IgD-negative memory B cell (primary cell): ENCODE measurements at regions not wholly inside any gene's neighbourhood (a gene's known extent, or its start where the extent isn't known, plus 50 kb on each side); places are given as distances from the start of the nearest gene placed in this dataset.

Experiments used
- H3K27ac Mint-ChIP-seq, 3 donors: one replicate each; pipeline ENCODE4 v1.8.0; 2020 to 2022; ENCODE audit warnings: mild to moderate bottlenecking in 3 of 3, mixed read lengths in 3 of 3, moderate library complexity in 1 of 3
- H3K27me3 Mint-ChIP-seq: one replicate; pipeline ENCODE4 v1.8.0; 2021; ENCODE audit warnings: mixed read lengths
- H3K36me3 Mint-ChIP-seq: one replicate; pipeline ENCODE4 v1.8.0; 2020; ENCODE audit warnings: mild to moderate bottlenecking, mixed read lengths
- H3K4me1 Mint-ChIP-seq, 3 donors: one replicate each; pipeline ENCODE4 v1.8.0; 2020 to 2022; ENCODE audit warnings: mixed read lengths in 3 of 3, mild to moderate bottlenecking in 1 of 3
- H3K4me3 Mint-ChIP-seq, 4 donors: one replicate each; pipeline ENCODE4 v1.8.0; 2020 to 2022; ENCODE audit warnings: mild to moderate bottlenecking in 4 of 4, mixed read lengths in 4 of 4, moderate library complexity in 3 of 4
- H3K9me3 Mint-ChIP-seq, 3 donors: one replicate each; pipeline ENCODE4 v1.8.0; 2020 to 2021; ENCODE audit warnings: mixed read lengths in 3 of 3, mild to moderate bottlenecking in 1 of 3

DNA sequence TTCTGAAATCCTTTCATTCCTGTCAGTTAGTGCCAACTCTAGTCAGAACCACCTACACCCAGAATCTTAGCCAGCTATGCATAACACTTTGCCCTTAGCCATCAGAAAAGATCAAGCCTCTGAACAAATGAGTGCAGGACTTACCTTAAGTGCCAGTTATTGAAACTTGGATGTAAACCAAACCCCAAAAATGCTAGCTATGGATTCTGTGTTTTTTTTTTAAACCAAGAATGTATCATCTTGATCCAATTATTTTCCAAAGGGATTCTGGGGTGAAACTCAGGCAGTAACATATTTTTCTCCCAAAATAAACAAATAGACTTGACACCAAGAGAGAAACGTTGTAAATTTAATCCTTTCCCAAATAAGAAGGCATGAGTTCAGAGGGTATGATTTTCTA lies 538.6 kb upstream of the ADAMTS5 start:
- peaks cover 0 to 14% (median 0%) of the 10 kb centered on the region in 3 donors for H3K9me3 Mint-ChIP-seq

DNA sequence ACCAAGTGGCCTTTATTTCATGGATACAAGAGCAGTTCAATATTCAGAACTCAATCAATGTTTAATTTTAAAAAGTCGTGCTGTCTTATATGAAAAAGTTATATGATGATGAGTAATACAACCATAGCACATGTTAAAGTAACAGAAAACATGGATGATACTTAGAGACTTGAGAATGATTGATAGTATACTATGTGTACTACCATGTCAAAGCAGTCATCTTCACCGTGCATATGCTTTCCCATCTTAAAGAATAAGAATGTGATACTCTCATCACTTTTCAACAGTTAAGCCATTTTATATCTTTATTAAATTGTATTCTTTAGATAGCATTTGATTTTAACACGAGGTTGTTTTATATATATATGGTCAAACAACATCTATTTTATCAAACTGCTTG lies 535.9 kb upstream of the ADAMTS5 start:
- Mint-ChIP-seq H3K27ac (no peak overlapping the region), H3K36me3 (no peaks in the 10 kb centered on the region), H3K27me3 (no peaks in the 10 kb centered on the region), H3K4me1 (no peaks in the 10 kb centered on the region), H3K9me3 (peaks cover 0 to 15% (median 0%) of the 10 kb centered on the region in 3 donors), H3K4me3 (no peak overlapping the region)

More for the DNA sequence above, 538.6 kb upstream of the ADAMTS5 start:
- no peaks in the 10 kb centered on the region for H3K27me3 Mint-ChIP-seq
- no peaks in the 10 kb centered on the region for H3K36me3 Mint-ChIP-seq
- H3K4me1 Mint-ChIP-seq, result no peaks in the 10 kb centered on the region
- no peak overlapping the region for H3K4me3 Mint-ChIP-seq
- no peak overlapping the region for H3K27ac Mint-ChIP-seq

DNA sequence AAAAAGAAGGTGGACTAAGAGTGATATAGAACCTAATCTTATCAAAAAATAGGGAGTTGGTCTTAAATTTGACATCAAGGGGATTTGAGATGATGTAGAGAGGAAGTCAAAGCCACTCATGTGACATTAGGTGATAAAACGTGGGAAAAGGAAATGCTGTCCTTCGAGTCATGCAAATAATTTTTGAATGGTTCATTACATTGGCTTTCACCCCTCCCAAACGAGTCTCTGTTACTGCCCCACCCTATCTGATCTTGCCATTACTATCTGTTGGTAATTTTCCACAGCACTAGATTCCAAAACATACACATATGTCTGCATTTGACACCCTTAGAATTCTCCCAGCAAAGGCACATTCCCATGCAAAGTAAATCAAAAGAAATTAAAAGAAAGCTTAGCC lies 531.1 kb upstream of the ADAMTS5 start:
- Mint-ChIP-seq H3K27ac (no peak overlapping the region), H3K4me3 (no peak overlapping the region), H3K9me3 (peaks cover 0 to 10% (median 0%) of the 10 kb centered on the region in 3 donors), H3K36me3 (no peaks in the 10 kb centered on the region), H3K27me3 (no peaks in the 10 kb centered on the region), H3K4me1 (no peaks in the 10 kb centered on the region)

DNA sequence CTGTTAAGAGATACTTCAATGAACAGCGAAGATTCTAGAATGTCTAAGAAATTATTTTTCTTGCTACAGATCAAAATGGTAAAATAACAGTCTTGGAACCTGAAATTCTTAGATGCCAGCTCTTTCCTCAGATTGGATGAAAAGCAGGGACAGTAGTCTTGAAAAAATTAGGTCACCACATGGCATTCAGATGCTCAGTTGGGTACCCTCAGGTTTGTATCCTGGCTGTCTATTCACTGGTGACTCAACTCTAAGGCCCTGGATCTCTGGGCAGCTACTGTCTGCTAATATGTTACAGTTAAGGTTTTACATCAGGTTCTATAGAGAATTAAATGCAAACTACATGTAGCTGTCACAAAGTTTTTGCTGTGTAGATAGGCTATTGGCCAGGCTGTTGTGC lies 528.9 kb upstream of the ADAMTS5 start:
- Mint-ChIP-seq H3K4me3 (no peak overlapping the region), H3K9me3 (peaks cover 0 to 4% (median 0%) of the 10 kb centered on the region in 3 donors), H3K27me3 (no peaks in the 10 kb centered on the region), H3K36me3 (no peaks in the 10 kb centered on the region), H3K4me1 (peaks cover 0 to 1% (median 0%) of the 10 kb centered on the region in 3 donors), H3K27ac (no peak overlapping the region)

DNA sequence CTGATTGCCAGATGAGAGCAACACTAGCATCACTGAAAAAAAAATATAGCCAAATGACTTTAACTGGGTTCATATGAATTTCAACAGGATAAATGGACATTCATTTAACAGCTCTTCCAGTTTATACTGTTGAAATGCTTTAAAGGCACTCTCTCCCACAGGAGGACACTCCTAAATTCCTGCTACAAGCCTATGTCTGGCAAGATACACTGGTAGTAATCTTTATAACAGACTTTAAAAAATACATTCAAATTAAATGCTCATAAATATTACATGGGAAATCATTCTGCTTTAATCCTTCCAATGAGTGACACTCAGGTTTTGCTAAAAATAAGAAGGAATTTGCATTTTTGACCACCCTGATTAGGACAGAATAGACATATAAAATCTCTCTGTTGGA lies 526.7 kb upstream of the ADAMTS5 start:
- Mint-ChIP-seq H3K27ac (no peak overlapping the region), H3K27me3 (no peaks in the 10 kb centered on the region), H3K4me1 (peaks cover 0 to 1% (median 0%) of the 10 kb centered on the region in 3 donors), H3K4me3 (no peak overlapping the region), H3K9me3 (no peaks in the 10 kb centered on the region), H3K36me3 (no peaks in the 10 kb centered on the region)

DNA sequence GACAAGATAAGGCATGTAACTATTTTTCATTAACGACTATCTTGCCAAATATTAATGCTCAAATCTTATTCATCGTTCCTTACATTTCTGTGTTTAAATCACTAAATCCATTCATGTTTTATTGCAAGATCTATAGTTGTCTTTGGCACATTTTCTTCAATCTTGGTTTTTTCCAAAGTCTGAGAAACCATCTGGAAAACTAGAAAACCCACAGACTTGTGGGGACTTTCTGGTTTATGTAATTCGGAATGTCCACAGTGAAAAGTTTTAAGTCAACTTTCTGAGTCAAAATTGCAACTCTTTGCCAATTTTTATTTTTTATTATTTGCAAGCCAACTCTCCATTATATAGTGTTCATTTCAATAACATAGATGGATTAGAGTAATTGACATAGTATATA lies 520.8 kb upstream of the ADAMTS5 start:
- peaks cover 0 to 5% (median 5%) of the 10 kb centered on the region in 3 donors for H3K9me3 Mint-ChIP-seq
- H3K4me1 Mint-ChIP-seq, result peaks cover 0 to 1% (median 0%) of the 10 kb centered on the region in 3 donors
- H3K36me3 Mint-ChIP-seq, result no peaks in the 10 kb centered on the region
- H3K27ac Mint-ChIP-seq, result no peak overlapping the region
- no peak overlapping the region for H3K4me3 Mint-ChIP-seq
- H3K27me3 Mint-ChIP-seq, result no peaks in the 10 kb centered on the region

DNA sequence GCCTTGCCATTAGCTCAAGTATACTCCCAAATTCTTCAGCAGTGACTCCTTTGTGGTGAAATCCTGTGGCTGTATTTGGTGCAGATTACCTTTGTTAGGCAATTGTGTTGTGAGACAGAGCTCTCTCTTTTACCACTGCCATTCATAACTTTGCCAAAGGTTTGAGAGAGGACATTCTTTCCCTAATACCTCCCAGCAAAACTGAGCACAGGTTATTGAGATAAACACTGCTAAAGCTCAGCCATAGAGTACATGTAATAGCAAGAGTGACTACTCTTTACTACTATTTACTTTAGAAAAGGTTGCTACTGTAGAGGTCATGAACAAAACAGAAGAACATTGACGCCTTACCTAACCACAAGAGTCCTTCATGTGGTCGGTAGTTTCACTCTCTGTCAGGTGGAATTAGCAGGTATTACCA lies 514.0 kb upstream of the ADAMTS5 start:
- H3K4me3 Mint-ChIP-seq, result no peak overlapping the region
- H3K4me1 Mint-ChIP-seq, result no peaks in the 10 kb centered on the region
- peaks cover 3 to 20% (median 4%) of the 10 kb centered on the region in 3 donors for H3K9me3 Mint-ChIP-seq
- H3K36me3 Mint-ChIP-seq, result no peaks in the 10 kb centered on the region
- H3K27me3 Mint-ChIP-seq, result no peaks in the 10 kb centered on the region
- no peak overlapping the region for H3K27ac Mint-ChIP-seq

DNA sequence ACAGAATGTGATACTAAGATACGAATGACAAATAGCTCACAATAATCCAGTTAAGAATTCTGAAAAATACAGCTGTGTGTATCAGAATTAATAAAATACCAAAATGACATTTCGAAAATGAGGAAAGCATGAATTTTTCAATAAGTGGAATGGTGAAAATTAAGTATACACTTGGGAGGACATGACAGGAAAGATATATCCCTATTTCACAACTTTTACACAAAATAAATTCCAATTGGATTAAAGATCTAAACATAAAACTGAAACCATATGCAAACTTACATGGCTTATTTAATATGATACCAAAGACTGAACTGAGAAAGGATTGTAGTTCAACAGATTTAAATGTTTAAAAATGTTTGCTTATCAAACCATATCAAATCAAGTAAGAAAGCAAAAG lies 510.4 kb upstream of the ADAMTS5 start:
- no peaks in the 10 kb centered on the region for H3K4me1 Mint-ChIP-seq
- H3K9me3 Mint-ChIP-seq, result peaks cover 0 to 15% (median 4%) of the 10 kb centered on the region in 3 donors
- no peak overlapping the region for H3K27ac Mint-ChIP-seq
- no peaks in the 10 kb centered on the region for H3K27me3 Mint-ChIP-seq
- no peak overlapping the region for H3K4me3 Mint-ChIP-seq
- no peaks in the 10 kb centered on the region for H3K36me3 Mint-ChIP-seq

DNA sequence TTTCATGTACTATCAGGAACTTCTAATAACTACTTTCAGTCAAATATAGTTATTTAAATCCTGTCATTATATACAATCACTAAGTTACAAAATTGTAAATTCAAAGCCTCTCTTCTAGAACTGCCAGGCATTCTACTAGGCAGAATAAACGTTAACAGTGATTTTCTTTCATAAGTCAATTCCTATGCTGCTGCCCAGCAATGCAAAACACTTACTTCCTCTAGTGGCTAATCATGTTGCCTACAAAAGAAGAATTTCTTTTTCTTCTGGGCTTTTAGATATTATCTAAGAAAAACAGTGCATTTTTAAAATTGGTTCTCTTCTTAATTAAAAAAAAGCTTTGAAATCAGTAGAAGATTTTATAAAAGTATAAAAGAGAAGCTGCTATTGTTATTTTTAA lies 509.8 kb upstream of the ADAMTS5 start:
- H3K4me3 Mint-ChIP-seq, result no peak overlapping the region
- H3K9me3 Mint-ChIP-seq, result peaks cover 0 to 12% (median 4%) of the 10 kb centered on the region in 3 donors
- no peaks in the 10 kb centered on the region for H3K36me3 Mint-ChIP-seq
- H3K27me3 Mint-ChIP-seq, result no peaks in the 10 kb centered on the region
- H3K27ac Mint-ChIP-seq, result no peak overlapping the region
- no peaks in the 10 kb centered on the region for H3K4me1 Mint-ChIP-seq

DNA sequence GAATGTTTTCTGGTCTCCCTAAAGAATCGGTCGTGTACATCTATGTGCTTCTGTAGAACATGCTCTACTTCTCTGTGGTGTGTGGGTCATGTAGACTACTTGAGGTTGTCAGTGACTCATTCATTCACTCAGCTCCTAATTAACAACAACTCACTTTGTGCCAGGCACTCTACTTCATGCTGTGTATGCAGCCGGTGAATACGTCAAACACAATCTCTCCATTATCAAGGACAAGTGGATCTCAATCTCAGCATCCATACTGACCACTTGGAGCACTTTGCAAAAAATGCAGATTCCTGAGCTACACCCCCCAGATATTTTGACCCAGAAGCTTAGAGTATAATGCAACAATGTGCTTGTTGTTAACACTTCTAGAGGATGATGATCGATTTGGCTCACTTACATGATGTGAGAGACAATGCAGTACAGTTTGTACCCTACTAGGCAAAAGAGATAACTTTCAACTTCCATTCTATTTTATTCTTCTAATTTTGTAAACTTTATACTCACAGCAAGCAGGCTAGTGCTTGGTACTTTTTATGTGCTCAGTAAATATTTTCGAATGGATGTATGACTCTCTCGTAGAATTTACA lies 508.6 kb upstream of the ADAMTS5 start:
- Mint-ChIP-seq H3K27me3 (no peaks in the 10 kb centered on the region), H3K27ac (no peak overlapping the region), H3K4me3 (no peak overlapping the region), H3K36me3 (no peaks in the 10 kb centered on the region), H3K9me3 (peaks cover 0 to 16% (median 5%) of the 10 kb centered on the region in 3 donors), H3K4me1 (no peaks in the 10 kb centered on the region)

DNA sequence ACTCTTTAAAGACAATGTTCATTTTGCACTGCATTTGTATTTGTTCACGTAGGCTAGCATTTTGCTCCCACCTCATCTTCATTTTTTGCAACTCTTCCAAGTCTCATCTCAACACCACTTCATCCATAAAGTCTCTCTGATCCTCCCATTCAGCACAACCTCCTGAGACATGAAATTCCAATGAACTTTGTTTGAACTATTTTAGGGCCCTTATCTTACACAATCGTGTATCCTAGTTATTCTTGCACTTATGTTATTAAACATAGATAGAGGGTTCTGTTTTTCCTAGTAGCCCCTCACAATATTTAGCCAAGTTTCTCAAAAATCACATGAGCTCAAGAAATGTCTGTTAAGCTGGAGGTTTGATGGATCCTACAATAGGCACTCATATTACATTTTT lies 500.5 kb upstream of the ADAMTS5 start:
- no peaks in the 10 kb centered on the region for H3K36me3 Mint-ChIP-seq
- peaks cover 0 to 8% (median 3%) of the 10 kb centered on the region in 3 donors for H3K9me3 Mint-ChIP-seq
- H3K4me3 Mint-ChIP-seq, result no peak overlapping the region
- no peaks in the 10 kb centered on the region for H3K4me1 Mint-ChIP-seq
- H3K27me3 Mint-ChIP-seq, result no peaks in the 10 kb centered on the region
- H3K27ac Mint-ChIP-seq, result no peak overlapping the region

DNA sequence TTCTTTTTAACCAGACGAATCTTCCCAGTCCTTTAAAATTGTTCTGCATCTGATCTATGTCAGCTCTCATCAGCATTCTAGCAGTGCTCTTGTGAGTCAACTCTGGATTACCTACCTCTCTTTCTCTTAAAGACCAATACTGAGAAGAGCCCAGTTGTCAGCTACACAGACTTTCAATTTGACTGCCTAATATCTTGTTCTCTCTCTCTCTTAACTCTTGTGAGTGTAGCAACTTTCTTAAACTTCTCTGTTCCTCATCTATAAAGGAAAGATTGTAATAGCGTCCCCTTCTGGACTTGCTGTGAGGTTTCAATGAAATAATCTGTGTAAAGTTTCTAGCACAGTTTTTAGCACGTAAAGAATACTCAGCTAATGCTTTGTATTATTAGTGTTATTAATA lies 499.3 kb upstream of the ADAMTS5 start:
- Mint-ChIP-seq H3K27me3 (no peaks in the 10 kb centered on the region), H3K27ac (no peak overlapping the region), H3K9me3 (peaks cover 0 to 8% (median 3%) of the 10 kb centered on the region in 3 donors), H3K36me3 (no peaks in the 10 kb centered on the region), H3K4me3 (no peak overlapping the region), H3K4me1 (no peaks in the 10 kb centered on the region)

DNA sequence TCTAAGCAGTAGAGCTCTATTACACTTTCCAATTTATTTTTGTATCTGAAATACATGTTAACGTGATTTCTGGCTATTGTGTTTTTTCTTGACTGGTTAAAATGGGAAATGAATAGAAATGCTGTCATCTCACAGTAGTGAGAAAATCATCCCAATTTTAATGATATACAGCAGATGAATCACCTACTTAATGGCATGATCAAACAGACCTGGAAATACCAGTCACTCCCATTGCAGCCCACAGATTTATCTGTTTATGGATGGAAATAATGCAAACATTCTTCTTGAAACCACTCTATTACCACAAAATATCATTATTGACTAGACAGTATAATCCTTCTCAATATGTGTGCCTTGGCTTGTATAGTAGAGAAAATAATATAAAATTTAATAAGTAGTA lies 497.8 kb upstream of the ADAMTS5 start:
- no peak overlapping the region for H3K27ac Mint-ChIP-seq
- peaks cover 0 to 2% (median 0%) of the 10 kb centered on the region in 3 donors for H3K9me3 Mint-ChIP-seq
- H3K27me3 Mint-ChIP-seq, result no peaks in the 10 kb centered on the region
- H3K36me3 Mint-ChIP-seq, result no peaks in the 10 kb centered on the region
- H3K4me1 Mint-ChIP-seq, result no peaks in the 10 kb centered on the region
- no peak overlapping the region for H3K4me3 Mint-ChIP-seq

DNA sequence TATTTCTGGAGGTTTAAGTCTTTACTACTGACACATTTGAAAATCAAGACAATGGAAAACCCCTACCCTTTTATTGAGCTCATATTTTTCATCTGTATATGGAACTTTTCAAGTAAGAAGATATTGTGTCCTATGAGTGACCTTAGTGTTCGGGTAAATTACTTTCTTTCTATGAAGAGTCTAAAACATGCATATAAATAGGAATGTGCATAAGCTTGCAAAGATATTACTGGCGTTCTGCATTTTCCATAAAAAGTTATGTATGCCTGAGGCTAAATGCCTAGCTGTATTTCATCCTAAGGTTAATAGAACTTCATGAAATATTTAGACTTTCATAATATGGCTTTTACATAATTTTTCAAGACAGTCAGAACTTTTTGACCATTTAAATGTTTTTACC lies 495.8 kb upstream of the ADAMTS5 start:
- H3K4me3 Mint-ChIP-seq, result no peak overlapping the region

DNA sequence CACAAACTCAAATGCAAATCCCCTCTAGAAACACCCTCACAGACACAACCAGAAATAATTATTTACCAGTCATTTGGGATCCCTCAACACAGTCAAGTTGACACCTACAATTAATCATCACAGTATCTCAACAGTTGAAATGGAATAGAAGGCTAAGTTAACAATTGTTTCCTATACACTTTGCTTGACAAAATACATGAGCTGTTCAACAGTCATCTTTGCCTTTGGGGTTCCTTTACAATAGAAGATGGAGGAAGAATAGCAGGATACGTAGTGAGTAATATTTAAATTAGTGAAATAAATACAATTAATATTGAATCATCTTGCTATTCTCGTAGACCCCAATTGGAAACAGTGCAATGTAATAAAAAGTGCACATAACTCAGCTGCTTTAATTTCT lies 487.3 kb upstream of the ADAMTS5 start:
- no peak overlapping the region for H3K4me3 Mint-ChIP-seq
- no peaks in the 10 kb centered on the region for H3K36me3 Mint-ChIP-seq
- H3K27me3 Mint-ChIP-seq, result no peaks in the 10 kb centered on the region
- no peak overlapping the region for H3K27ac Mint-ChIP-seq
- no peaks in the 10 kb centered on the region for H3K4me1 Mint-ChIP-seq
- H3K9me3 Mint-ChIP-seq, result peaks cover 2 to 11% (median 6%) of the 10 kb centered on the region in 3 donors

More for the DNA sequence above, 495.8 kb upstream of the ADAMTS5 start:
- Mint-ChIP-seq H3K36me3 (no peaks in the 10 kb centered on the region), H3K27me3 (no peaks in the 10 kb centered on the region), H3K4me1 (no peaks in the 10 kb centered on the region), H3K9me3 (peaks cover 0 to 2% (median 0%) of the 10 kb centered on the region in 3 donors), H3K27ac (no peak overlapping the region)

DNA sequence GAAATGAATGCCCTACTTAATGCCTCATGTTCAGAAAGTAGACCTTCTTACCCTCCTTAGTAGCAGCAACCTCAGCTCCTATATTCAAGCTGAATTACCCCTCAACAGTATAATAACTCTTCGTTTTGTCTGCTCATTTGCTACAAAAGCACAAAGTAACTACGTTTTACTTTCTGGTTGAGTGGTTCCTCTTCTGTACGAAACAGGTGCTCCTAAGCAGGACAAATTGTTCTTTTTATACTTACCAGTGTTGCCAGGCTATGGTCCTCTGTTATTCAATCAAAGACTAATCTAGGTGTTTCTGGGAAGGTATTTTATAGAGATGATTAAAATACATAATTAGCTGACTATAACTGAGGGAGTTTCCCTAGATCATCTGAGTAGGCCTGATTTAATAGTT lies 484.2 kb upstream of the ADAMTS5 start:
- Mint-ChIP-seq H3K27ac (no peak overlapping the region), H3K36me3 (no peaks in the 10 kb centered on the region), H3K27me3 (no peaks in the 10 kb centered on the region), H3K4me1 (no peaks in the 10 kb centered on the region), H3K4me3 (no peak overlapping the region), H3K9me3 (peaks cover 0 to 7% (median 3%) of the 10 kb centered on the region in 3 donors)
